C4-2B (cell line): ENCODE measurements at regions not wholly inside any gene's neighbourhood (a gene's known extent, or its start where the extent isn't known, plus 50 kb on each side); places are given as distances from the start of the nearest gene placed in this dataset.

Experiments used
- CTCF ChIP-seq: fragments of 450-650 bp; conservative IDR thresholded peaks from 2 replicates; pipeline ENCODE4 v1.5.1; 2017; ENCODE audit warnings: mild to moderate bottlenecking
- ZFX ChIP-seq: fragments of 450-650 bp; IDR thresholded peaks from 2 replicates; pipeline ENCODE4 v1.6.1; 2017

GRCh38 chr6:126886106-126886505 lies 232.4 kb upstream of the RSPO3 start:
- TF ChIP-seq CTCF (no peak), ZFX (no peak)
